Uterus (tissue), 3 donors: ENCODE measurements at regions not wholly inside any gene's neighbourhood (a gene's known extent, or its start where the extent isn't known, plus 50 kb on each side); places are given as distances from the start of the nearest gene placed in this dataset.

Experiments used
- DNase-seq, 2 donors: peaks; one replicate each; pipeline ENCODE4 v3.0.0-alpha.2; 2019 to 2020
- H3K27ac ChIP-seq, 2 donors: fragments of 200-600 bp; sonication (generic); 1 replicate in 1 of 2; 2 replicates in 1 of 2; pipeline ENCODE4 v1.5.1; 2016 to 2018
- H3K27me3 ChIP-seq, 2 donors: fragments of 200-600 bp; sonication (generic); one replicate each; pipeline ENCODE4 v1.5.1; 2018 to 2019; ENCODE audit warnings: control low read depth in 1 of 2
- H3K36me3 ChIP-seq, 2 donors: fragments of 200-600 bp; sonication (generic); one replicate each; pipeline ENCODE4 v1.5.1; 2019; ENCODE audit warnings: control low read depth in 1 of 2
- H3K4me1 ChIP-seq, 2 donors: fragments of 200-600 bp; sonication (generic); one replicate each; pipeline ENCODE4 v1.5.1; 2018 to 2019; ENCODE audit warnings: control low read depth in 1 of 2
- H3K4me3 ChIP-seq, 2 donors: fragments of 200-600 bp; sonication (generic); 1 replicate in 1 of 2; 2 replicates in 1 of 2; pipeline ENCODE4 v1.5.1; 2018 to 2019; ENCODE audit warnings: mild to moderate bottlenecking in 1 of 2
- H3K9me3 ChIP-seq, 2 donors: fragments of 200-600 bp; sonication (generic); one replicate each; pipeline ENCODE4 v1.5.1; 2019; ENCODE audit warnings: control low read depth in 1 of 2
- POLR2A ChIP-seq, 2 donors: fragments of 450-650 bp; IDR thresholded peaks; one replicate each; pipeline ENCODE4 v1.6.1; 2016; ENCODE audit warnings: antibody characterized with exemption in 2 of 2, mild to moderate bottlenecking in 1 of 2, moderate library complexity in 1 of 2
- intact Hi-C: fragments of 100-400 bp; cut with DNase I; formaldehyde crosslinking; loops from one replicate; pipeline ENCODE4 v1.15.1; 2023; ENCODE audit warnings: low total_unique reads
- TF ChIP-seq, protein P1 (sequence below), 4 experiments: fragments of 200-600 bp in 2 of 4; fragments of 450-650 bp in 2 of 4; sonication (generic) in 2 of 4; IDR thresholded peaks; one replicate each; pipeline ENCODE4 v1.5.1; 2016 to 2019; ENCODE audit warnings: antibody characterized with exemption in 4 of 4, mild to moderate bottlenecking in 2 of 4, moderate library complexity in 1 of 4
- donor health status: DM: yes; HTN: yes; CAD: no.

GRCh38 chr6:95815389-95816056, 200.3 kb upstream of the FUT9 start:
- H3K36me3 ChIP-seq = no peaks in the 10 kb centered on the region
- no peaks in the 10 kb centered on the region for H3K27me3 ChIP-seq
- H3K27ac ChIP-seq = no peak overlapping the region
- H3K9me3 ChIP-seq = no peaks in the 10 kb centered on the region
- no peaks in the 10 kb centered on the region for H3K4me1 ChIP-seq
- H3K4me3 ChIP-seq = no peak overlapping the region
- intact Hi-C loops = no loop called here
- TF ChIP-seq POLR2A (IDR thresholded peaks at IDR 0.05) = no peak
- TF ChIP-seq, protein P1, sequence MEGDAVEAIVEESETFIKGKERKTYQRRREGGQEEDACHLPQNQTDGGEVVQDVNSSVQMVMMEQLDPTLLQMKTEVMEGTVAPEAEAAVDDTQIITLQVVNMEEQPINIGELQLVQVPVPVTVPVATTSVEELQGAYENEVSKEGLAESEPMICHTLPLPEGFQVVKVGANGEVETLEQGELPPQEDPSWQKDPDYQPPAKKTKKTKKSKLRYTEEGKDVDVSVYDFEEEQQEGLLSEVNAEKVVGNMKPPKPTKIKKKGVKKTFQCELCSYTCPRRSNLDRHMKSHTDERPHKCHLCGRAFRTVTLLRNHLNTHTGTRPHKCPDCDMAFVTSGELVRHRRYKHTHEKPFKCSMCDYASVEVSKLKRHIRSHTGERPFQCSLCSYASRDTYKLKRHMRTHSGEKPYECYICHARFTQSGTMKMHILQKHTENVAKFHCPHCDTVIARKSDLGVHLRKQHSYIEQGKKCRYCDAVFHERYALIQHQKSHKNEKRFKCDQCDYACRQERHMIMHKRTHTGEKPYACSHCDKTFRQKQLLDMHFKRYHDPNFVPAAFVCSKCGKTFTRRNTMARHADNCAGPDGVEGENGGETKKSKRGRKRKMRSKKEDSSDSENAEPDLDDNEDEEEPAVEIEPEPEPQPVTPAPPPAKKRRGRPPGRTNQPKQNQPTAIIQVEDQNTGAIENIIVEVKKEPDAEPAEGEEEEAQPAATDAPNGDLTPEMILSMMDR (IDR thresholded peaks at IDR 0.05) = no peak
- no peak for DNase-seq

DNA sequence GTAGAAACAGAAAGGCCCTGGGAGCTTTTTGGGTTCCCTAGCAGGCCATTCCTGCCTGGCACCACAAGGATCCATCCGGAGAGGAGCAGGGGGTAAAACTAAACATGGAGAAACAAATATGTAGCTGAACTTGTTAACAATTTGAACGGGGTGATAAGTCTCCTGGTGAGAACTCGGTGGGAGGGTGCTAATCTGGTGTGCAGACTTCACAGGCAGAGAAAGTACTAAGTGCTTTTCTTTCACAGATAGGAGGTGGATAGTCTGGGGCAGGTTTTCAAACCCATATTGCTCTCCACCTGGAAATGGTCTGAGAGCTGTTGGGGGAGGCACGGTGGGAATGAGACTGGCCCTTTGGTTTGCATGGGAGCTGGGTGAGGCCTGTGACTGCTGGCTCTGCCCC, 196.3 kb upstream of the FUT9 start:
- H3K27ac ChIP-seq = no peak overlapping the region
- H3K9me3 ChIP-seq = no peaks in the 10 kb centered on the region
- no peak for DNase-seq
- TF ChIP-seq, protein P1 (IDR thresholded peaks at IDR 0.05) = no peak
- TF ChIP-seq POLR2A (IDR thresholded peaks at IDR 0.05) = no peak
- no peaks in the 10 kb centered on the region for H3K36me3 ChIP-seq
- H3K27me3 ChIP-seq = no peaks in the 10 kb centered on the region
- no peak overlapping the region for H3K4me3 ChIP-seq
- intact Hi-C loops = no loop called here
- H3K4me1 ChIP-seq = no peaks in the 10 kb centered on the region

DNA sequence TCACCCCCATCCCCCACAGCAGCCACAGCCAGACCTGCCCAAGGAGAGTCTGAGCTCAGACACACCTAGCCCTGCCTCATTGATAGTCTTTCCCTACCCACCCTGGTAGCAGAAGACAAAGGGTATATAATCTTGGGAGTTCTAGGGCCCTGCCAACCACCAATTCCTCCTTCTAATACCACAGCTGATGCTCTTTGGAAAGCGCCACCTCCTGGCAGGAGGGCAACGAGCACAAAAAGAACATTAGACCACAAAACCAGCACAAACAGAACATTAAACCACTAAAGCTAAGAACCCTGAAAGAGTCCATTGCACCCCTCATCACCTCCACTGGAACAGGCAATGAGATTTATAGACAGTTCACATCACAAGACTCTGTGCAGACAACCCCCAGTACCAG, 195.8 kb upstream of the FUT9 start:
- Histone ChIP-seq H3K36me3 (no peaks in the 10 kb centered on the region), H3K27ac (no peak overlapping the region), H3K4me1 (no peaks in the 10 kb centered on the region), H3K4me3 (no peak overlapping the region), H3K9me3 (no peaks in the 10 kb centered on the region), H3K27me3 (no peaks in the 10 kb centered on the region)
- intact Hi-C loops = no loop called here
- TF ChIP-seq, protein P1 (IDR thresholded peaks at IDR 0.05) = no peak
- no peak for TF ChIP-seq POLR2A (IDR thresholded peaks at IDR 0.05)
- no peak for DNase-seq

DNA sequence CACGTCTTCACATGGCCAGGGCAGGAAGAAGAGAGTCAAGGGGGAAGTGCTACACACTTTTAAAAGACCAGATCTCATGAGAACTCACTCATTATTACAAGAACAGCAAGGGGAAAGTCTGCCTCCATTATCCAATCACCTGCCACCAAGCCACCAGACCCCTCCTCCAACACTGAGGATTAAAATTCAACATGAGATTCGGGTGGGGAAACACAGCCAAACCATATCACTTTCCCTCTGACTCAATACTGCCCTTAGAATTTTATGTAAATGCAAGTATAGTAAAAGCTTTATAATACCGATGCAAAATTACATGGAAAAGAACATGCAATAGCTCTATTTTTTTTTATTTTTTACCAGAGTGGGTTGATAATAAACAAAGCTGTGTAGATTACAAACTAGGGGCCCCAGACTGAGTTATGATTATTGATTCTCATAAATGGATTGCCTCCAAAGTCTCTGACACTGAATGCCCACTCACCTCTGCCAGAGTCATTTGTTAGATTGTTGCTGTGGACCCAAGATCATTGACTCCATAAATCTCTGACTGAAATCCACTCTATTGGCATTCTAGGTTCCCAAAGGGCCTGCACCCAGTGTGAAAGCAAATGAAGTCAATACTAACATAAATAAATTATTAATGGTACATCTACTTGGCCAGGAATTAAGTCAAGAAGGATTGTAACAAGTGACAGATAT, 184.8 kb upstream of the FUT9 start:
- Histone ChIP-seq H3K27me3 (no peaks in the 10 kb centered on the region), H3K4me1 (no peaks in the 10 kb centered on the region), H3K36me3 (no peaks in the 10 kb centered on the region), H3K27ac (no peak overlapping the region), H3K4me3 (no peak overlapping the region), H3K9me3 (peaks cover 0 to 2% of the 10 kb centered on the region in 2 donors)
- no peak for TF ChIP-seq POLR2A (IDR thresholded peaks at IDR 0.05)
- TF ChIP-seq, protein P1 (IDR thresholded peaks at IDR 0.05) = no peak
- DNase-seq = no peak
- intact Hi-C loops = no loop called here

GRCh38 chr6:95837890-95838289, 177.9 kb upstream of the FUT9 start:
- no peaks in the 10 kb centered on the region for H3K4me1 ChIP-seq
- H3K27me3 ChIP-seq = no peaks in the 10 kb centered on the region
- no peaks in the 10 kb centered on the region for H3K9me3 ChIP-seq
- intact Hi-C loops = no loop called here
- no peak overlapping the region for H3K4me3 ChIP-seq
- no peak for DNase-seq
- no peaks in the 10 kb centered on the region for H3K36me3 ChIP-seq
- no peak overlapping the region for H3K27ac ChIP-seq
- TF ChIP-seq, protein P1 (IDR thresholded peaks at IDR 0.05) = no peak
- no peak for TF ChIP-seq POLR2A (IDR thresholded peaks at IDR 0.05)
